GM19025 (cell line): ENCODE measurements at regions not wholly inside any gene's neighbourhood (a gene's known extent, or its start where the extent isn't known, plus 50 kb on each side); places are given as distances from the start of the nearest gene placed in this dataset.
"Not testable (repeated sequence)": the region's sequence is repeated elsewhere in the genome, so short reads cannot be mapped to it uniquely, and the experiment has no call there.

Source experiments
- ATAC-seq: cut with Tn5 transposase; IDR thresholded peaks from one replicate; pipeline ENCODE4 v1.9.1; 2021; ENCODE audit warnings: mild to moderate bottlenecking, low read depth, moderate library complexity; ENCODE audit not compliant: unreplicated experiment

- no peak for ATAC-seq
These were observed 50.9 kb upstream of the PTPDC1 start for GRCh38 chr9:94033383-94033782.

- ATAC-seq = no peak
These were observed 52.3 kb upstream of the PTPDC1 start for GRCh38 chr9:94031946-94032345.

- ATAC-seq = no peak
These were observed 52.9 kb upstream of the PTPDC1 start for GRCh38 chr9:94031380-94031779.

GRCh38 chr9:94030318-94031179 is 53.7 kb upstream of the PTPDC1 start:
- ATAC-seq = peak; percentile 94

- no peak for ATAC-seq
These were observed 54.3 kb upstream of the PTPDC1 start for GRCh38 chr9:94029932-94030317.

- ATAC-seq = no peak
These were observed 57.4 kb upstream of the PTPDC1 start for GRCh38 chr9:94026816-94027215.

GRCh38 chr9:94022476-94022875 is 61.8 kb upstream of the PTPDC1 start:
- ATAC-seq = not testable (repeated sequence)

- ATAC-seq = not testable (repeated sequence)
These were observed 63.4 kb upstream of the PTPDC1 start for GRCh38 chr9:94020836-94021235.

- no peak for ATAC-seq
These were observed 63.5 kb upstream of the BARX1 start for GRCh38 chr9:94018628-94019027.

GRCh38 chr9:94017939-94018531 is 62.9 kb upstream of the BARX1 start:
- no peak for ATAC-seq

GRCh38 chr9:94016744-94017143 is 61.6 kb upstream of the BARX1 start:
- ATAC-seq = no peak

- ATAC-seq = no peak
These were observed 59.8 kb upstream of the BARX1 start for GRCh38 chr9:94014920-94015319.

GRCh38 chr9:94014066-94014654 is 59.0 kb upstream of the BARX1 start:
- ATAC-seq = no peak

GRCh38 chr9:94010980-94011533 is 55.9 kb upstream of the BARX1 start:
- ATAC-seq = no peak

- ATAC-seq = no peak
These were observed 50.2 kb upstream of the BARX1 start for GRCh38 chr9:94005272-94005901.
